GM23248 (cell line): ENCODE measurements at regions not wholly inside any gene's neighbourhood (a gene's known extent, or its start where the extent isn't known, plus 50 kb on each side); places are given as distances from the start of the nearest gene placed in this dataset.

Source experiments
- DNase-seq: peaks from one replicate; pipeline ENCODE4 v3.0.0-alpha.2; 2015
- H2AFZ ChIP-seq: fragments of 200-600 bp; sonication (generic); 2 replicates; pipeline ENCODE4 v1.6.1; 2016; ENCODE audit warnings: antibody characterized with exemption
- H3F3A ChIP-seq: fragments of 200-600 bp; sonication (generic); 2 replicates; pipeline ENCODE4 v1.6.1; 2016; ENCODE audit warnings: mild to moderate bottlenecking, antibody characterized with exemption, mixed run types; ENCODE audit not compliant: insufficient read depth
- H3K27ac ChIP-seq: fragments of 200-600 bp; sonication (generic); 2 replicates; pipeline ENCODE4 v1.5.1; 2016; ENCODE audit warnings: mild to moderate bottlenecking
- H3K27me3 ChIP-seq: fragments of 200-600 bp; sonication (generic); replicated peaks from 2 replicates; pipeline ENCODE4 v1.6.1; 2016; ENCODE audit warnings: mild to moderate bottlenecking; ENCODE audit not compliant: insufficient read depth
- H3K36me3 ChIP-seq: fragments of 200-600 bp; sonication (generic); 2 replicates; pipeline ENCODE4 v1.6.1; 2016; ENCODE audit warnings: low read depth, mild to moderate bottlenecking
- H3K4me1 ChIP-seq: fragments of 200-600 bp; sonication (generic); 2 replicates; pipeline ENCODE4 v1.6.1; 2016; ENCODE audit warnings: mild to moderate bottlenecking; ENCODE audit not compliant: insufficient read depth
- H3K4me2 ChIP-seq: fragments of 200-600 bp; sonication (generic); one replicate; pipeline ENCODE4 v1.6.1; 2016; ENCODE audit warnings: mild to moderate bottlenecking; ENCODE audit not compliant: unreplicated experiment
- H3K4me3 ChIP-seq: fragments of 200-600 bp; sonication (generic); 2 replicates; pipeline ENCODE4 v1.5.1; 2016; ENCODE audit warnings: mild to moderate bottlenecking
- H3K79me2 ChIP-seq: fragments of 200-600 bp; sonication (generic); 2 replicates; pipeline ENCODE4 v1.6.1; 2016; ENCODE audit warnings: mild to moderate bottlenecking; ENCODE audit not compliant: insufficient read depth
- H3K9ac ChIP-seq: fragments of 200-600 bp; sonication (generic); 2 replicates; pipeline ENCODE4 v1.6.1; 2016; ENCODE audit warnings: mild to moderate bottlenecking
- H3K9me2 ChIP-seq: fragments of 200-600 bp; sonication (generic); 2 replicates; pipeline ENCODE4 v1.6.1; 2016; ENCODE audit warnings: mixed run types, mild to moderate bottlenecking, moderate library complexity; ENCODE audit not compliant: insufficient read depth
- H3K9me3 ChIP-seq: fragments of 200-600 bp; sonication (generic); one replicate; pipeline ENCODE4 v1.6.1; 2017; ENCODE audit warnings: low read depth
- H4K20me1 ChIP-seq: fragments of 200-600 bp; sonication (generic); 2 replicates; pipeline ENCODE4 v1.6.0; 2016; ENCODE audit not compliant: insufficient read depth
- EZH2 ChIP-seq: fragments of 200-600 bp; sonication (generic); IDR thresholded peaks from 2 replicates; pipeline ENCODE4 v1.6.1; 2018; ENCODE audit warnings: antibody characterized with exemption, mild to moderate bottlenecking; ENCODE audit not compliant: insufficient read depth, poor library complexity, severe bottlenecking
- EZH2phosphoT487 ChIP-seq: fragments of 200-600 bp; sonication (generic); IDR thresholded peaks from 2 replicates; pipeline ENCODE4 v1.6.1; 2018; ENCODE audit warnings: antibody characterized with exemption, moderate library complexity, mild to moderate bottlenecking, low read depth; ENCODE audit not compliant: insufficient read depth
- WGBS, 2 experiments: methylation state at CpG; one replicate each; pipeline ENCODE4 v1.1.6; 2015 to 2017; ENCODE audit warnings: low lambda C conversion rate in 2 of 2, low coverage in 1 of 2; ENCODE audit errors: missing lambda C conversion rate in 2 of 2; 5-methylcytosine and 5-hydroxymethylcytosine counted together
- in situ Hi-C: fragments of 300-500 bp; cut with MboI; formaldehyde crosslinking; loops from 2 replicates; pipeline ENCODE4 v1.15.0; 2020

DNA sequence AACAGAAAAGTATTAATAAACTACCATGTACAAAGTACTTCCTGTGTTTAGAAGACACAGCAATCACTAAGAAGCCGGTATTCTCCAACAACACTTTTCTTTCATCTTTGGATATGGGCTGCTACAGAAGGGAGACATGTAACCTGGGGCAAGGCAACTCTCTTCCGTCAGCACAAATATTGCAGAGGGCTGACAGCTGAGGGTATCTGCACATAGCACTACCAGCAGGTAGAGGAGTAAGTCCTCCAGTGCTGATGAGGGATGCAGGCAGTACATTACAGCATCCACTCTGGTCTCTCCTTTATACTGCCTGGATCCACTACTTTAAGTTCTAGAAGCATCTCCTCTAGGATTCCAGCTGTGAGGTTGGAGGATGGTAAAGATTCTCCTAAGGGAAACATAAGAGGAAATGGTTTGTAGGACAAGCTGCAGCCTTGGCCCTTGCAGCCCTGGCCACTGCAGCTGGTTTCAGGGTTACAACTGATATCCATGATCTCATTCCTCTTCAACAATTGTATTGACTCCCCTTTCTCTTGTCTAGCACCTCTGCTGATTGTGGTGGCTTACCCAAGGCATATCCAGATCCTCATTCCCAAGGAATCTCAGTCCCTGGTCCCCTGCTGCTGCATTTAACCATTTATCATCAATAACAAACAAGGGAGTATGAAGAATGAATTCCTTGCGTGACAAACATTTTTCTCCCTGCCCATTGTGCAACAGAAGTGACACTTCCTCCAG lies 110.7 kb upstream of the ADGRF1 start:
- no peak overlapping the region for H3K9ac ChIP-seq
- H3K27me3 ChIP-seq = no peaks in the 10 kb centered on the region
- H2AFZ ChIP-seq = no peak overlapping the region
- WGBS, 2 experiments = 42 to 44% methylated on average over 3 of the region's 3 CpGs
- H3K4me1 ChIP-seq = peaks cover 13% of the 10 kb centered on the region
- H3K4me2 ChIP-seq = no peak overlapping the region
- H3F3A ChIP-seq = no peaks in the 10 kb centered on the region
- no peaks in the 10 kb centered on the region for H3K79me2 ChIP-seq
- H4K20me1 ChIP-seq = no peaks in the 10 kb centered on the region
- H3K27ac ChIP-seq = no peak overlapping the region
- TF ChIP-seq EZH2phosphoT487 (no peak), EZH2 (no peak)
- no peaks in the 10 kb centered on the region for H3K36me3 ChIP-seq
- DNase-seq = peak; percentile 47
- no peak overlapping the region for H3K4me3 ChIP-seq
- H3K9me2 ChIP-seq = no peaks in the 10 kb centered on the region
- no peaks in the 10 kb centered on the region for H3K9me3 ChIP-seq
- in situ Hi-C loops = no loop called here

DNA sequence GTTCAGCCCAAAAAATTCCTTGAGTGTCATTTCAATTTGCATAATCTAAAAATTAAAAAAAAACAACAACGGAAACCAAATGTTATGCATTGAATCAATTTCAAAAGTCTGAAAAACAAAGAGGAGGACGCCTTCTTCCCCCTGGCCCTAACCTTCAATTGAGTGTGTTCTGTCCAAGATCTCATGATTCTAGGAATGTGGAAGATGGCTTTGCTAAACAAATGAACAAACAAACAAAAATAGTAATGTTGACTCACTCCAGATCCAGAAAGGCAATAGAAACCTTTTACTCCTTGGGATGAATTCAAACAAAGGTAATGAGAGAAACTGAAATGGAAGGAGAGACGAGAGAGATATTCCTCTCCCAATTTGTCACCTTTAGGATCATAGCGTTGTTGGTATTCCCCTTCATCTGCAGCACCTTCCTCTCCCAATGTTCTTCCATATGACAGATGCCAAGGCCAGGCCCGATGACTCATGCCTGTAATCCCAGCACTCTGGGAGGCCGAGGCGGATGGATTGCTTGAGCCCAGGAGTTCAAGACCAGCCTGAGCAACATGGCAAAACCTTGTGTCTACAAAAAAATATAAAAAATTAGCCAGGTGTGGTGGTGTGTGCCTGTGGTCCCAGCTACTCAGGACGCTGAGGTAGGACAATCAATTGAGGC lies 109.2 kb upstream of the ADGRF1 start:
- H3K27ac ChIP-seq = no peak overlapping the region

DNA sequence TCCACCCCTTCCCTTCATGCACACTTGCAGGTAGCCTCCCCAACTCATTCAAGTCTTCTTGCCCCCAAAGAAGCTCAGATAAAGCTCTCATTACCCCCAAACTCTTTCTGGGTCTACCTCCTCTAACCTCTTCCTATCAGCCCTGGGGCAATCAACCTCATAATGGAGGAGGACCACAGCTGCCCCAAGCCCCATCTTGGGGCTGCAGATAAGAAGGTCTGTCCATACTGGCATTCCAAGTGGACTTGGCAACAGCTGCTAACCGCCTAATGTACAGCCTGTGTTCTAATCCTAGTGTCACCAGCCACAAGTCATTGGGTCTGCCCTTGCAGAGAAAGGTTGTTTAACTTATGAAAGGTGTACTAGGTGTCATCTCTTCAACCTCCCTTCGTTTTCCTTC lies 107.4 kb upstream of the ADGRF1 start:
- Histone ChIP-seq H3F3A (no peaks in the 10 kb centered on the region), H4K20me1 (no peaks in the 10 kb centered on the region), H3K27me3 (no peaks in the 10 kb centered on the region), H3K9me3 (no peaks in the 10 kb centered on the region), H3K79me2 (no peaks in the 10 kb centered on the region), H3K4me2 (no peak overlapping the region), H3K4me3 (no peak overlapping the region), H2AFZ (no peak overlapping the region), H3K36me3 (no peaks in the 10 kb centered on the region), H3K4me1 (peaks cover 44% of the 10 kb centered on the region), H3K9me2 (no peaks in the 10 kb centered on the region), H3K27ac (no peak overlapping the region), H3K9ac (no peak overlapping the region)
- TF ChIP-seq EZH2 (no peak), EZH2phosphoT487 (no peak)
- DNase-seq = no peak
- in situ Hi-C loops = no loop called here
- 6% methylated on average over 2 of the region's 2 CpGs for WGBS, 2 experiments

More for the DNA sequence above, 109.2 kb upstream of the ADGRF1 start:
- WGBS, 2 experiments = 36% methylated on average over 8 of the region's 8 CpGs
- no peak overlapping the region for H2AFZ ChIP-seq
- in situ Hi-C loops = no loop called here
- no peaks in the 10 kb centered on the region for H3K9me2 ChIP-seq
- no peaks in the 10 kb centered on the region for H3F3A ChIP-seq
- H3K36me3 ChIP-seq = no peaks in the 10 kb centered on the region
- H3K4me1 ChIP-seq = peaks cover 25% of the 10 kb centered on the region
- no peaks in the 10 kb centered on the region for H3K79me2 ChIP-seq
- TF ChIP-seq EZH2 = no peak
- no peak for TF ChIP-seq EZH2phosphoT487
- H4K20me1 ChIP-seq = no peaks in the 10 kb centered on the region
- H3K9me3 ChIP-seq = no peaks in the 10 kb centered on the region
- no peak overlapping the region for H3K9ac ChIP-seq
- no peak overlapping the region for H3K4me2 ChIP-seq
- no peaks in the 10 kb centered on the region for H3K27me3 ChIP-seq
- no peak overlapping the region for H3K4me3 ChIP-seq
- no peak for DNase-seq

DNA sequence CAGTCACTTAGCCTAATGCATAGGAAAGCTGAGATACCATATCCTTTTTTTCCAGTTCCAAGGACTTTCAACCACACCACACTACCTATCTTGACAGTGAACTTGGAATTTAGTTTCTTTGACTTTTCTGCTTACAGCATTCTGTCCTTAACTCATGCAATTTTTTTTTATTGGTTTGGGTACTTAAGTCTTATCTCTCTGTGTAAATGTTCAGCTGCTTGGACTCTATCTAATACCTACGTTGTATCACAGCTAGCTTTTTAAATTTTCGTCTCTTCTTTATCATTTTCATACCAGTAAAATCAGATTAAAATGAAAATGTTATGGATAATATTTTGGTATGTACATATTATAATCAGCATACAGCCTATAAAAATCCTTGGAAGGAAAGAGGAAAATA lies 106.9 kb upstream of the ADGRF1 start:
- Histone ChIP-seq H3K36me3 (no peaks in the 10 kb centered on the region), H3K4me2 (no peak overlapping the region), H3K27me3 (no peaks in the 10 kb centered on the region), H3F3A (no peaks in the 10 kb centered on the region), H3K27ac (no peak overlapping the region), H3K9me2 (no peaks in the 10 kb centered on the region), H2AFZ (no peak overlapping the region), H3K4me1 (peaks cover 46% of the 10 kb centered on the region), H4K20me1 (no peaks in the 10 kb centered on the region), H3K4me3 (no peak overlapping the region), H3K9me3 (no peaks in the 10 kb centered on the region), H3K9ac (no peak overlapping the region), H3K79me2 (no peaks in the 10 kb centered on the region)
- DNase-seq = no peak
- in situ Hi-C loops = no loop called here
- 31 to 38% methylated on average over 2 of the region's 2 CpGs for WGBS, 2 experiments
- TF ChIP-seq EZH2 (no peak), EZH2phosphoT487 (no peak)
